GM12878 (cell line): ENCODE measurements at regions not wholly inside any gene's neighbourhood (a gene's known extent, or its start where the extent isn't known, plus 50 kb on each side); places are given as distances from the start of the nearest gene placed in this dataset.

Source experiments
- CEBPB ChIP-seq, 2 experiments: fragments of 150-350 bp in 1 of 2; IDR thresholded peaks; 2 replicates each; pipeline ENCODE4 v1.6.1; 2012 to 2014; ENCODE audit warnings: low read depth in 2 of 2, low read length in 2 of 2, borderline replicate concordance in 1 of 2, inconsistent platforms in 1 of 2
- CREB1 ChIP-seq: IDR thresholded peaks from 2 replicates; pipeline ENCODE4 v1.6.1; 2012; ENCODE audit warnings: low read depth, mild to moderate bottlenecking, inconsistent platforms
- HCFC1 ChIP-seq: fragments of 150-350 bp; IDR thresholded peaks from 2 replicates; pipeline ENCODE4 v1.6.1; 2014; ENCODE audit warnings: low read length
- HDAC6 ChIP-seq: fragments of 200-600 bp; sonication (generic); IDR thresholded peaks from one replicate; pipeline ENCODE4 v1.8.0; 2017; ENCODE audit warnings: antibody characterized with exemption; ENCODE audit not compliant: unreplicated experiment
- POLR2A ChIP-seq: IDR thresholded peaks from 2 replicates; pipeline ENCODE4 v1.6.1; 2011; ENCODE audit warnings: low read depth, mild to moderate bottlenecking, low read length
- SIN3A ChIP-seq: IDR thresholded peaks from 2 replicates; pipeline ENCODE4 v1.6.1; 2012; ENCODE audit warnings: low read depth, low read length, improper control_type of control experiment
- STAT3 ChIP-seq: IDR thresholded peaks from 2 replicates; pipeline ENCODE4 v1.6.1; 2011; ENCODE audit warnings: low read depth, low read length, improper control_type of control experiment
- TAF1 ChIP-seq: IDR thresholded peaks from 2 replicates; pipeline ENCODE4 v1.6.1; 2011; ENCODE audit warnings: mild to moderate bottlenecking, low read depth, low read length, borderline replicate concordance
- TF ChIP-seq, protein P1 (sequence below), 3 experiments: IDR thresholded peaks in 2 of 3; conservative IDR thresholded peaks in 1 of 3; 2 replicates each; pipeline ENCODE4 v1.5.1; 2011; ENCODE audit warnings: low read depth in 3 of 3, low read length in 3 of 3, mild to moderate bottlenecking in 3 of 3, control low read depth in 2 of 3, moderate library complexity in 2 of 3, inconsistent platforms in 1 of 3, mixed read lengths in 1 of 3; ENCODE audit not compliant: control insufficient read depth in 2 of 3, insufficient read depth in 1 of 3; ENCODE audit errors: extremely low read depth in 1 of 3

DNA sequence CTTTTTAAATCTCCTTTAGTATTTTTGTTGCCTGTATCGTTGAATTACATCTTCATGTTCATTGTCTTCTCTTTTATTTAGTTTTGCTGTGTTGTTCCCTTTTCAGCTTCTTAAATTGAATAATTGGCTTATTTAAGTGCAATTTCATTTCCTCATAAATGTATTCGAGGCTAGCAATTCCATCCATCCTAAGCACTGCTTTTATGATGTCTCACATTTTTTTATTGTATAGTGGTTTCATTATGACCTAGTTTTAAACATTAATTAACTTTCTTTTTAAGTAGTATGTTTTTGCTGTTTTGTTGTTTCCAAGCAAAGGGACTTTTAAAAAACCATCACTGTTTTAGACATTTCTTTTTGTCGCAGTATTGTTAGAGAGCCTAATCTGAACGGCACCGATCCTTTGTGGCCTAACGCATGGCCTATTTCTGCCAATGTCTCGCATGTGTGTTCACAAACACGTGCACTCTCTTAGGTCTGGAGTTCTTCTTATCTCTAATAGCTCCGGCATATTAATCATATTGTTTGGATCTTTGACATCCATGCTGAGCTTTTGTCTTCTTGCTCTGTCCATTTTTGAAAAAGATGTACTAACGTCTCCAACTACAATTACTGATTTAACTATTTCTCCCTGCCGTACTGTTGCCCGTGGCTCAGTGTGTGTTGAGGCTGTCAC is 59.6 kb upstream of the ZNF516 start:
- TF ChIP-seq STAT3: no peak
- TF ChIP-seq CREB1: no peak
- no peak for TF ChIP-seq POLR2A
- TF ChIP-seq HDAC6: no peak
- no peak for TF ChIP-seq CEBPB (IDR thresholded peaks at IDR 0.05; ENCODE audit: borderline replicate concordance in 1 of 2, low read depth in 2 of 2, low read length in 2 of 2)
- TF ChIP-seq, protein P1, sequence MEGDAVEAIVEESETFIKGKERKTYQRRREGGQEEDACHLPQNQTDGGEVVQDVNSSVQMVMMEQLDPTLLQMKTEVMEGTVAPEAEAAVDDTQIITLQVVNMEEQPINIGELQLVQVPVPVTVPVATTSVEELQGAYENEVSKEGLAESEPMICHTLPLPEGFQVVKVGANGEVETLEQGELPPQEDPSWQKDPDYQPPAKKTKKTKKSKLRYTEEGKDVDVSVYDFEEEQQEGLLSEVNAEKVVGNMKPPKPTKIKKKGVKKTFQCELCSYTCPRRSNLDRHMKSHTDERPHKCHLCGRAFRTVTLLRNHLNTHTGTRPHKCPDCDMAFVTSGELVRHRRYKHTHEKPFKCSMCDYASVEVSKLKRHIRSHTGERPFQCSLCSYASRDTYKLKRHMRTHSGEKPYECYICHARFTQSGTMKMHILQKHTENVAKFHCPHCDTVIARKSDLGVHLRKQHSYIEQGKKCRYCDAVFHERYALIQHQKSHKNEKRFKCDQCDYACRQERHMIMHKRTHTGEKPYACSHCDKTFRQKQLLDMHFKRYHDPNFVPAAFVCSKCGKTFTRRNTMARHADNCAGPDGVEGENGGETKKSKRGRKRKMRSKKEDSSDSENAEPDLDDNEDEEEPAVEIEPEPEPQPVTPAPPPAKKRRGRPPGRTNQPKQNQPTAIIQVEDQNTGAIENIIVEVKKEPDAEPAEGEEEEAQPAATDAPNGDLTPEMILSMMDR (IDR thresholded peaks at IDR 0.05 in 2 of 3, conservative IDR thresholded peaks at IDR 0.05 in 1 of 3; ENCODE audit: control insufficient read depth in 2 of 3, extremely low read depth in 1 of 3, insufficient read depth in 1 of 3, low read depth in 3 of 3, low read length in 3 of 3): no peak
- TF ChIP-seq TAF1: no peak
- TF ChIP-seq HCFC1: no peak
- TF ChIP-seq SIN3A: no peak
